ENCODE measurements at regions not wholly inside any gene's neighbourhood (a gene's known extent, or its start where the extent isn't known, plus 50 kb on each side); places are given as distances from the start of the nearest gene placed in this dataset.

DNA sequence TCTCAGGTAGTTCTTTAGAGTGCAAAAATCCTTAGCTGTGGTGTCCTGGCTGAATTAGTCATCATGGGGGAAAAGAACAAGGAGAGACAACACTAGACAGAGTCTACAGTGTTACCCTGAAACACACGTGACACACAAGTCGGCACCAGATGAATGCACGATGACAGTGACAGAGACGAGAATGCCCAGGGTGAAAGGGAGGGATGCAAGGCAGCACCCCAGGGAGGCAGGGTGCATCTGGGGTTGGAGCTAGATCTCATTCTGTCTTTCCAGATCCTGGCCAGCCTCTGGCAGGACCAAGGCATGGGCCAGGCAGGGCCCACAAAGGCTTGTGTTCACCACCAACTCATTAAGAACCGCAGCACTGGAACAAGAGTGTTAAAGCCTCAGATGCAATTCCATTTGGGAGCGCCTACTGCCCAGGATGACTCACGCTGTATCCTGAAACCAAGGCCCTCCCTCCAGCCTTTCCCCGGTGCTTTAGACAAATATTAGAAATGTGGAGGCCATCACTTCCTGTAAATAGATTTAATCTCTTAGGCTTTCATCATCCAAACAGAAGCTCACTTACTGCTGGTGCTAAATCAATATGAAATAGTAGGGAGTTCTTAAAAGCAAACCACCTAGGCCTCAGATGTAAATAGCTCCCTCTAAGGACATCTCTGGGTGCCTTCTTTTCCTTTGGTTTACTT lies 56.1 kb downstream of the IRX2 start:
- Histone ChIP-seq H3K79me2 (replicated peaks; ENCODE audit: insufficient read depth) (no peaks in the 10 kb centered on the region), H3K27ac (ENCODE audit: low read depth) (no peak overlapping the region), H3K4me3 (no peak overlapping the region), H3K4me1 (ENCODE audit: insufficient read depth) (no peaks in the 10 kb centered on the region), H3K36me3 (ENCODE audit: insufficient read depth) (no peaks in the 10 kb centered on the region), H4K20me1 (replicated peaks; ENCODE audit: insufficient read depth) (no peaks in the 10 kb centered on the region), H3K27me3 (ENCODE audit: insufficient read depth) (no peaks in the 10 kb centered on the region), H3K4me2 (no peak overlapping the region), H2AFZ (no peak overlapping the region), H3F3A (replicated peaks; ENCODE audit: low read depth) (no peaks in the 10 kb centered on the region), H3K9me2 (ENCODE audit: insufficient read depth) (no peaks in the 10 kb centered on the region)
- H3K27ac Mint-ChIP-seq = no peak overlapping the region
- H3K4me1 Mint-ChIP-seq = no peaks in the 10 kb centered on the region; the same call in 1 of the 3 replicates
- peaks cover 12% of the 10 kb centered on the region for H3K27me3 Mint-ChIP-seq (ENCODE audit: insufficient read depth, low read depth, poor library complexity)
- H3K9me3 Mint-ChIP-seq = peaks cover 25% of the 10 kb centered on the region
- no peaks in the 10 kb centered on the region; the same call in 2 of the 3 replicates for H3K36me3 Mint-ChIP-seq (ENCODE audit: low read depth)
- ATAC-seq = no peak
- no peak for TF ChIP-seq ZNF114 (CRISPR knock-in tag; IDR thresholded peaks at IDR 0.05)
- TF ChIP-seq EZH2 (IDR thresholded peaks at IDR 0.05; ENCODE audit: low read depth, unreplicated experiment) = no peak
- no peak for TF ChIP-seq ZNF331 (CRISPR knock-in tag; IDR thresholded peaks at IDR 0.05; ENCODE audit: low read depth)
- TF ChIP-seq, protein P1, sequence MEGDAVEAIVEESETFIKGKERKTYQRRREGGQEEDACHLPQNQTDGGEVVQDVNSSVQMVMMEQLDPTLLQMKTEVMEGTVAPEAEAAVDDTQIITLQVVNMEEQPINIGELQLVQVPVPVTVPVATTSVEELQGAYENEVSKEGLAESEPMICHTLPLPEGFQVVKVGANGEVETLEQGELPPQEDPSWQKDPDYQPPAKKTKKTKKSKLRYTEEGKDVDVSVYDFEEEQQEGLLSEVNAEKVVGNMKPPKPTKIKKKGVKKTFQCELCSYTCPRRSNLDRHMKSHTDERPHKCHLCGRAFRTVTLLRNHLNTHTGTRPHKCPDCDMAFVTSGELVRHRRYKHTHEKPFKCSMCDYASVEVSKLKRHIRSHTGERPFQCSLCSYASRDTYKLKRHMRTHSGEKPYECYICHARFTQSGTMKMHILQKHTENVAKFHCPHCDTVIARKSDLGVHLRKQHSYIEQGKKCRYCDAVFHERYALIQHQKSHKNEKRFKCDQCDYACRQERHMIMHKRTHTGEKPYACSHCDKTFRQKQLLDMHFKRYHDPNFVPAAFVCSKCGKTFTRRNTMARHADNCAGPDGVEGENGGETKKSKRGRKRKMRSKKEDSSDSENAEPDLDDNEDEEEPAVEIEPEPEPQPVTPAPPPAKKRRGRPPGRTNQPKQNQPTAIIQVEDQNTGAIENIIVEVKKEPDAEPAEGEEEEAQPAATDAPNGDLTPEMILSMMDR (conservative IDR thresholded peaks at IDR 0.05; ENCODE audit: low read depth in 2 of 2) = no peak
- TF ChIP-seq, protein P2, sequence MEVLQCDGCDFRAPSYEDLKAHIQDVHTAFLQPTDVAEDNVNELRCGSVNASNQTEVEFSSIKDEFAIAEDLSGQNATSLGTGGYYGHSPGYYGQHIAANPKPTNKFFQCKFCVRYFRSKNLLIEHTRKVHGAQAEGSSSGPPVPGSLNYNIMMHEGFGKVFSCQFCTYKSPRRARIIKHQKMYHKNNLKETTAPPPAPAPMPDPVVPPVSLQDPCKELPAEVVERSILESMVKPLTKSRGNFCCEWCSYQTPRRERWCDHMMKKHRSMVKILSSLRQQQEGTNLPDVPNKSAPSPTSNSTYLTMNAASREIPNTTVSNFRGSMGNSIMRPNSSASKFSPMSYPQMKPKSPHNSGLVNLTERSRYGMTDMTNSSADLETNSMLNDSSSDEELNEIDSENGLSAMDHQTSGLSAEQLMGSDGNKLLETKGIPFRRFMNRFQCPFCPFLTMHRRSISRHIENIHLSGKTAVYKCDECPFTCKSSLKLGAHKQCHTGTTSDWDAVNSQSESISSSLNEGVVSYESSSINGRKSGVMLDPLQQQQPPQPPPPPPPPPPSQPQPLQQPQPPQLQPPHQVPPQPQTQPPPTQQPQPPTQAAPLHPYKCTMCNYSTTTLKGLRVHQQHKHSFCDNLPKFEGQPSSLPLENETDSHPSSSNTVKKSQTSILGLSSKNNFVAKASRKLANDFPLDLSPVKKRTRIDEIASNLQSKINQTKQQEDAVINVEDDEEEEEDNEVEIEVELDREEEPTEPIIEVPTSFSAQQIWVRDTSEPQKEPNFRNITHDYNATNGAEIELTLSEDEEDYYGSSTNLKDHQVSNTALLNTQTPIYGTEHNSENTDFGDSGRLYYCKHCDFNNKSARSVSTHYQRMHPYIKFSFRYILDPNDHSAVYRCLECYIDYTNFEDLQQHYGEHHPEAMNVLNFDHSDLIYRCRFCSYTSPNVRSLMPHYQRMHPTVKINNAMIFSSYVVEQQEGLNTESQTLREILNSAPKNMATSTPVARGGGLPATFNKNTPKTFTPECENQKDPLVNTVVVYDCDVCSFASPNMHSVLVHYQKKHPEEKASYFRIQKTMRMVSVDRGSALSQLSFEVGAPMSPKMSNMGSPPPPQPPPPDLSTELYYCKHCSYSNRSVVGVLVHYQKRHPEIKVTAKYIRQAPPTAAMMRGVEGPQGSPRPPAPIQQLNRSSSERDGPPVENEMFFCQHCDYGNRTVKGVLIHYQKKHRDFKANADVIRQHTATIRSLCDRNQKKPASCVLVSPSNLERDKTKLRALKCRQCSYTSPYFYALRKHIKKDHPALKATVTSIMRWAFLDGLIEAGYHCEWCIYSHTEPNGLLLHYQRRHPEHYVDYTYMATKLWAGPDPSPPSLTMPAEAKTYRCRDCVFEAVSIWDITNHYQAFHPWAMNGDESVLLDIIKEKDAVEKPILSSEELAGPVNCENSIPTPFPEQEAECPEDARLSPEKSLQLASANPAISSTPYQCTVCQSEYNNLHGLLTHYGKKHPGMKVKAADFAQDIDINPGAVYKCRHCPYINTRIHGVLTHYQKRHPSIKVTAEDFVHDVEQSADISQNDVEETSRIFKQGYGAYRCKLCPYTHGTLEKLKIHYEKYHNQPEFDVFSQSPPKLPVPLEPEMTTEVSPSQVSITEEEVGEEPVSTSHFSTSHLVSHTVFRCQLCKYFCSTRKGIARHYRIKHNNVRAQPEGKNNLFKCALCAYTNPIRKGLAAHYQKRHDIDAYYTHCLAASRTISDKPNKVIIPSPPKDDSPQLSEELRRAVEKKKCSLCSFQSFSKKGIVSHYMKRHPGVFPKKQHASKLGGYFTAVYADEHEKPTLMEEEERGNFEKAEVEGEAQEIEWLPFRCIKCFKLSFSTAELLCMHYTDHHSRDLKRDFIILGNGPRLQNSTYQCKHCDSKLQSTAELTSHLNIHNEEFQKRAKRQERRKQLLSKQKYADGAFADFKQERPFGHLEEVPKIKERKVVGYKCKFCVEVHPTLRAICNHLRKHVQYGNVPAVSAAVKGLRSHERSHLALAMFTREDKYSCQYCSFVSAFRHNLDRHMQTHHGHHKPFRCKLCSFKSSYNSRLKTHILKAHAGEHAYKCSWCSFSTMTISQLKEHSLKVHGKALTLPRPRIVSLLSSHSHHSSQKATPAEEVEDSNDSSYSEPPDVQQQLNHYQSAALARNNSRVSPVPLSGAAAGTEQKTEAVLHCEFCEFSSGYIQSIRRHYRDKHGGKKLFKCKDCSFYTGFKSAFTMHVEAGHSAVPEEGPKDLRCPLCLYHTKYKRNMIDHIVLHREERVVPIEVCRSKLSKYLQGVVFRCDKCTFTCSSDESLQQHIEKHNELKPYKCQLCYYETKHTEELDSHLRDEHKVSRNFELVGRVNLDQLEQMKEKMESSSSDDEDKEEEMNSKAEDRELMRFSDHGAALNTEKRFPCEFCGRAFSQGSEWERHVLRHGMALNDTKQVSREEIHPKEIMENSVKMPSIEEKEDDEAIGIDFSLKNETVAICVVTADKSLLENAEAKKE (CRISPR knock-in tag; IDR thresholded peaks at IDR 0.05) = no peak
- TF ChIP-seq STAT1 (IDR thresholded peaks at IDR 0.05; ENCODE audit: unreplicated experiment) = no peak
- TF ChIP-seq NANOG (IDR thresholded peaks at IDR 0.05; ENCODE audit: borderline replicate concordance) = no peak
- TF ChIP-seq, protein P3, sequence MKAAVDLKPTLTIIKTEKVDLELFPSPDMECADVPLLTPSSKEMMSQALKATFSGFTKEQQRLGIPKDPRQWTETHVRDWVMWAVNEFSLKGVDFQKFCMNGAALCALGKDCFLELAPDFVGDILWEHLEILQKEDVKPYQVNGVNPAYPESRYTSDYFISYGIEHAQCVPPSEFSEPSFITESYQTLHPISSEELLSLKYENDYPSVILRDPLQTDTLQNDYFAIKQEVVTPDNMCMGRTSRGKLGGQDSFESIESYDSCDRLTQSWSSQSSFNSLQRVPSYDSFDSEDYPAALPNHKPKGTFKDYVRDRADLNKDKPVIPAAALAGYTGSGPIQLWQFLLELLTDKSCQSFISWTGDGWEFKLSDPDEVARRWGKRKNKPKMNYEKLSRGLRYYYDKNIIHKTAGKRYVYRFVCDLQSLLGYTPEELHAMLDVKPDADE (IDR thresholded peaks at IDR 0.05) = no peak
- TF ChIP-seq CREB1 (CRISPR knock-in tag; IDR thresholded peaks at IDR 0.05; ENCODE audit: low read depth) = no peak
- H3K4me3 Mint-ChIP-seq = no peak overlapping the region
- no peak for DNase-seq (ENCODE audit: low spot score)

Measured in GM23338 (cell line).